GM12891 (cell line): ENCODE measurements at regions not wholly inside any gene's neighbourhood (a gene's known extent, or its start where the extent isn't known, plus 50 kb on each side); places are given as distances from the start of the nearest gene placed in this dataset.

Experiments used
- POLR2A ChIP-seq: IDR thresholded peaks from 2 replicates; pipeline ENCODE4 v1.6.1; 2011; ENCODE audit warnings: low read depth, low read length, control low read depth
- POLR2AphosphoS5 ChIP-seq: IDR thresholded peaks from 2 replicates; pipeline ENCODE4 v1.6.1; 2011; ENCODE audit warnings: low read depth, low read length, control low read depth
- POU2F2 ChIP-seq: IDR thresholded peaks from 2 replicates; pipeline ENCODE4 v1.6.1; 2011; ENCODE audit warnings: low read depth, mild to moderate bottlenecking, control low read depth, low read length, moderate library complexity
- SPI1 ChIP-seq: IDR thresholded peaks from 2 replicates; pipeline ENCODE4 v1.6.1; 2011; ENCODE audit warnings: low read depth, low read length, control low read depth
- TAF1 ChIP-seq: IDR thresholded peaks from 2 replicates; pipeline ENCODE4 v1.6.1; 2011; ENCODE audit warnings: low read depth, low read length, control low read depth

DNA sequence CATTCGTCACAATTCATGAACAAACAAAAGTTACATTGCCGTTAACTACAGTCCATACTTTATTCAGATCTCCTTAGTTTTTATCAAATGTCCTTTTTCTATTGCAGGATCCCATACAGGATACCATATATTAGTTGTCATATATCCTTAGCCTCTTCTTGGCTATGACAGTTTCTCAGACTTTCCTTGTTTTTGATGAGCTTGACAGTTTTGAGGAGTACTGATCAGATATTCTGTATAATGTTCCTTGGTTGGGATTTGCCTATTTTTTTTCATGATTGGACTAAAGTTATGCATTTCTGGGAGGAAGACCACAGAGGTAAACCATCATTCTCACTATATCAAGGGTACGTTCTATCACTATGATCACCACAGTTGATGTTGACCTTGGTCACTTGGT is 1627.4 kb upstream of the C9orf72 start:
- no peak for TF ChIP-seq POLR2A
- TF ChIP-seq TAF1, result no peak
- TF ChIP-seq POLR2AphosphoS5, result no peak
- no peak for TF ChIP-seq SPI1
- TF ChIP-seq POU2F2, result no peak
